GM04503 (cell line): ENCODE measurements at regions not wholly inside any gene's neighbourhood (a gene's known extent, or its start where the extent isn't known, plus 50 kb on each side); places are given as distances from the start of the nearest gene placed in this dataset.

ENCODE experiments used
- DNase-seq: peaks from one replicate; pipeline ENCODE4 v3.0.0-alpha.2; 2012; ENCODE audit warnings: low read depth

DNA sequence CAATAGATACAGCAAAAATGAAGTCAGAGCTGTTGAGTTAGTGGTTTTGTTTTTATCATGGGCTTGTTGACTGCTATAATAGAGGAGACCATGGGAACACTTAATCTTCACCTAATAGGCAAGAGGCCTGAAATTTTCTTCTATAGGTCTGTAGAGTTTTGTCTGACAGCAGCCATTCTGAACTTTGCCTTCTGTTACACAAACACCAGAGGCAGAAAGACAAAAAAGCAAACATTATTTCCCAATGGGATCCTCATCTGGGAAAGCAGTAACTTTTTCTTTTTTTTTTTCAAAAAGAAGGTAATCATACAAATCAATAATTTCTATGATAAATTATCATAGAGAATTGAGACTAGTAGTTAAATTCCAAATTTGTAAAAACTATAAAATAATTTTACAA is 494.1 kb downstream of the TOX3 start:
- no peak for DNase-seq

GRCh38 chr16:52051414-52052172 is 495.4 kb downstream of the TOX3 start:
- no peak for DNase-seq

- DNase-seq: no peak
These were observed 496.5 kb downstream of the TOX3 start for GRCh38 chr16:52050418-52050817.

DNA sequence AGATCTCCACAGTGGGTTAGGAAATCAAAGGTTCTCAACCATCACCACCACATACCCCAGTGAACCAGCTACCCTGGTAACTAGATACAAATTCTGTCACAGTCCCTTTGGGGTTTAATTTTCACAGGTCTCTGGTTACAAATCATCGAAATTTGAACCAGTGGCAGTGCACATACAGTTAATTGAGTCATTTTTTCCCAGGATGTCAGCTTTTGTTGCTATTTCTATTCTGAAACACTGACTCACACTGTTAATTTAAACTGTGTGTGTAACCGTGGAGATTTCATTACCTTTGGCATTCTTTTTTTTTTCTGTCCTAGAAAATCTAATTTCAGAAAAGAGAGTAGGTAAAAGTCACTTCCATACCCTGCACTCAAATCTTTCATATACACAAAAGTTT is 511.5 kb downstream of the TOX3 start:
- DNase-seq: no peak

DNA sequence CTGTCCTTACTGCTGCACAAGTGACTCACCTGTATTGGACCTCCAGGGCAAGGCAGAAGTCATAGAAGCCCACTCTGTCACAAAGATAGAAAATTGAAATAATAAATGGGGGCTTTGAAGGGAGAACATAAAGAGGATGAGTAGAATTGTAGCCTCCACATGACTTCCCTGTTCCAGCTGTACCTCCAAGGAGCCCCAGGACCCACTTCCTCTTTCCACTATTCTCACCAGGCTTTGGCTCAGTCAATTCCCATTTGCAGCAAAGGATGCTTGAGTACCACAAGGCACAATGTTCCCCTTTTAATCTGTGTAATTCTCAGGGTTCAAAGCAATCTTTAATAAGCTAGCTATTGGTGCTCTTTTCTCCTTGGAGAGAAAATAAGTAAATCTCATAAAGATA is 512.1 kb downstream of the TOX3 start:
- no peak for DNase-seq

GRCh38 chr16:52033992-52034391 is 513.0 kb downstream of the TOX3 start:
- DNase-seq: no peak

- no peak for DNase-seq
These were observed 524.0 kb downstream of the TOX3 start for GRCh38 chr16:52022980-52023379.

DNA sequence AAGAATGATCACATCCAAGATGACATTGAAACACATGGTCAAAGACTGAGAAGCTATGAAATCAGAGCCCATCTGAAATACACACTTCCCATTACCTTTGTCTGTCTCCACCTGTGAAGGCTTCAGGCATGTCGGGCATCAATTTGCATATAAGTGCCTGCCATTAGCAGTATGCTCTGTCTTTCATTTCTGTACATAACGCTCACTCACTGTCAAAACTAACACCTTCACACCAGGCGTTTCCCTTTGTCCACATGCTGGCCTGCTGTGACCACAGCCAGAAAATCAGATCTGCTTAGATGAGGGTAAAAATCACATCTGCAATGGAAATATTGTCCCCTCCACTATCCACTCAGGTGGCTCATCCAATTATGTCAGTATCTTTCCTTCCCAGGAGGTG is 524.8 kb downstream of the TOX3 start:
- no peak for DNase-seq

DNA sequence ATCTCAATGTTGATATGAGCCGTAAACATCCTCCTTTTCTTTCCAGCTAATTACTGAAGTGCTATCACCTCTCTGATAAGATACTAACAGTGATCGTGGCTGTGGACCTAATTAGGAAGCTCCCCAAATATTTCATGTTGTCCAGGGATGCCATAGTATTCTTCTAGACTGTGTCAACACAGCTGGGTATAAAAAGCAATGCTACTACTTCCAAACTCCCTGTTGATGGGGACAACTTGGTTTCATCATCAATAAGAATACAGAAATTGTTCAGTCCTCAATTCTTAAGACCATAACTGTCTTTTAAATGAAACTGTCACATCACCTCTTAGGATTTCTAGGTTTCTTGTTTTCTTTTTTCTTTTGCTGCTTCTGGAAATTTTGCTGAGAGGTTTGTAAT is 530.6 kb downstream of the TOX3 start:
- no peak for DNase-seq

- no peak for DNase-seq
These were observed 541.4 kb downstream of the TOX3 start for GRCh38 chr16:52005551-52005950.

GRCh38 chr16:52004343-52004742 is 542.6 kb downstream of the TOX3 start:
- DNase-seq: no peak

DNA sequence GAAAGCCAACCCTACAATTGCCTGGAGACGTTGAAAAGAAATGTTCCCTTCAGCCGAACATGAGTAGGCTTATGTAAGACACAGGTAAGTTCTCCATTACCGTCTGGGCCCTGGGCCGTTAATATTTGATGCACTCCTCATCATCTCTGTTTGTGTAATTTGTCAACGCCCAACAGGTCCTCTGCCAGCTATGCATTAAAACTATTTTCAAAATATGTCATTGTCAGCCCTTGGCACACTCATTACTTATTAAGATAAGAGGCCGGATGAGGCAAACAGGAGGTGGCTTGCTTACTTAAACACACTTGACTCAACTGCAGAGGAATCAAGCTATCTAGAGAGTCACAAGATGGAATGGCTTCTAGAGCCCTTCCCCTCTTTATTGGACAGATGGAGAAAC is 544.9 kb downstream of the TOX3 start:
- no peak for DNase-seq

- no peak for DNase-seq
These were observed 550.4 kb downstream of the TOX3 start for GRCh38 chr16:51996516-51996915.

- DNase-seq: no peak
These were observed 552.3 kb downstream of the TOX3 start for GRCh38 chr16:51994597-51994996.

DNA sequence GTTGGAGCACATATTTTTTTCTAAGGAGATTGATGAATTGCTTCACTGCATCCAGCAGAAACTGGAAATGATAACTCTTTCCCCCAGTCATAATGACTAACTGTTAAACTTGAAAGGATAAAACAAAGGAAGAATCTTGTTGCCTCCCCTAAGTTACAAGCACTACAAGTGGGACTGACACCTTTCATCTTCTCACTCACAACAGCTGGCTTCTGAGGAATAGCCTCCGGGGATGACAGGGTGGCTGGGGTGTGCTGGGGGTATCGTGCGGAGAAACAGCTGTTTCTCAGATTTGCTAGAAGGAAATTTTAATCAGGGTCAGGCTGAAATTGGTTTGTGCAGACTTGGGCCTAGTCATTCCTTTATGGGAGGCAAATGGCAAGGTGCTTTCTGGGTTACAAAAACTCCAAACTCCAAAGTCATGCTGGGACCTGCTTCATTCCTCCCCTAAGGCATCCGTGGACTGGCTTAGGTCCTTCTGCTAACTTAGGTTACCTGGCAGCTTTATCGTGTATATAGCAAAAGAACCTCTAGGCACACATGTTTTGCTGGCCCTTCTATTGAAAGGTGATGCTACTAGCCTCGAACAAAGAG is 557.2 kb downstream of the TOX3 start:
- no peak for DNase-seq

DNA sequence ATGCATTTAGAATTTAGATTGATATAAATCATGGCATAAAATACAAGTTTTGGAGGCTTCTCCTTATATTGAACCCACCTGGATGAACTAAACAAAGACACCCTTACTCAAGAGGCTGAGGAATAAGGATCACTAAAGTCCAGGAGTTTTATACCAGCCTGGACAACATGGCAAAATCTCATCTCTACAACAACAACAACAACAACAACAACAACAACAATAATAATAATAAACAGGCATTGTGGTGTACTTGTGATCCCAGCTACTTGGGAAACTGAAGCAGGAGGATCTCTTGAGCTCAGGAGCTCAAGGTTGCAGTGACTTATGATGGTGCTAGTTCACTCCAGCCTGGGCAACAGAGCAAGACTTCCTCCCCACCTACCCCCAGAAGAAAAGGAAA is 558.0 kb downstream of the TOX3 start:
- no peak for DNase-seq

DNA sequence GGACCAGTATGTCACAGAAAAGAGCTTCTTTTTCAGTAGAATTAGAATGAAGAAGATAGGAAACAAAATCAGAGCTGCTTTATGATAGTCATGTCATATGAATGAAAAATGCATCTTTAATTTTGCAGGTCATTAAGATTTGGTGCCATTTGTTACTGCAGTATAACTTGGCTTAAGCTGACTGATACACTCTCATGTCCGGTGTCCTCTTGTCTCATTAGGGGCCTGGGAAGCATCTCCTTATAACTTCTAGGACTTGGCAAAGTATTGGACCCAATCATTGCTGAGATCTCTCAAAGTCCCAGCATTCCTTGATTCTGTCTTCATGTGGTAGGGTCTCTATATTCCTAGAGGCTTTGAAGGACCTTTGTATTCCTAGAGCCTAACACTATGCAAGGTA is 559.4 kb downstream of the TOX3 start:
- DNase-seq: no peak

GRCh38 chr16:51986717-51987116 is 560.2 kb downstream of the TOX3 start:
- DNase-seq: no peak

DNA sequence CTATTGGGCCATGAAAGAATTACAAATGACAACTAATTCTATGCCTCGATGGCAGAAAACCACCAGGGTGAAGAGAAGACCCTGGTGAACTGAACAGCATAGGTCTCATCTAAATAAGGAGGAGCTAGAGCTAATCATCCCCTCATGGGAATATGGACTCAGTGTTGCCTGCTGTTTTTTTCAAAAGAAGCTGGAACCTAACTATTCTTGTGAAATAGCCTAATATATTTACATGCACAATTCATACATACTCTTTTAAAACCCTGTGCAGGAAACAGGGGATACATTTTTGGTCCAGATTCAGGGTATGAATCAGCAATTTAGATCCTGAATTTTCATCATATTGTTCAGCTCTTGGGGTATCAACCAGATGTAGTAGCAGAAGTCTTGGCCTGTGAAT is 560.6 kb downstream of the TOX3 start:
- DNase-seq: no peak

DNA sequence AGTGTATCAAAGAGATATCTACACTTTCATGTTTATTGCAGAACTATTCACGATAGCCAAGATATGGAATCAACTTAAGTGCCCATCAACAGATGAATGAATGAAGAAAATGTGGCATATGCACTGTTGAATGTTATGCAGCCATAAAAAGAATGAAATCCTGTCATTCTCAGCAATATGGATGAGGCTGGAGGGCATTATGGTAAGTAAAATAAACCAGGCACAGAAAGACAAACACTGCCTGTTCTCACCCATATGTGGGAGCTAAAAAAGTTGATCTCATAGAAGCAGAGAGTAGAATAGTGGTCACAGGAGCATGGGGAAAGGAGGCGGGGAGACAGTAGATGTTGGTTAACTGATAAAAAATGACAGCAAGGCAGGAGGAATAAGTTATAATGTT is 561.8 kb downstream of the TOX3 start:
- no peak for DNase-seq

DNA sequence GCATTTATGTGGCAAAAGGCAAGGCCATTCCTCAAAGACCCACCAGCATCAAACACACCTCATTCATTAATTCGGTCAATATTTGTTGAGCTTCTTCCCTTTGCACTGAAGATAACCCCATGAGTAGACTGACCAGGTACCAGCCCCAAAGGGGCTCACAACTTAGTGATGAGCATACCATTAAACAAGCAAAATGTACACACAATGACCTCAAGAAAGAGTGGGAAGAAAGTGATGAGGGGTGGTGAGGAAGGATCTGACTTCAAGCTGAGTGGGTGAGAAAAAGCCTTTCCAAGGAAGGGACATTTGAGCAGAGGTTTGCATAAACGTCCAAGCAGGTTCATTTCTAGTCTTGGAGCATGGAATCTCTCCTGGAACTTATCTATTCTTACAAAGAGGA is 562.5 kb downstream of the TOX3 start:
- DNase-seq: no peak

GRCh38 chr16:51982715-51983680 is 563.9 kb downstream of the TOX3 start:
- no peak for DNase-seq

- no peak for DNase-seq
These were observed 565.2 kb downstream of the TOX3 start for GRCh38 chr16:51981725-51982124.
